RWPE1 (cell line): ENCODE measurements at regions not wholly inside any gene's neighbourhood (a gene's known extent, or its start where the extent isn't known, plus 50 kb on each side); places are given as distances from the start of the nearest gene placed in this dataset.

Experiments used
- CTCF ChIA-PET: fragments of 350-600 bp; sonication (Branson Sonifier 250); formaldehyde crosslinking; extraction: SDS; loops from one replicate; lab custom pipeline; 2021; lab: Yijun Ruan, JAX
- POLR2A ChIA-PET: fragments of 400-600 bp; formaldehyde crosslinking; extraction: SDS; loops from one replicate; lab custom pipeline; 2020; ENCODE audit warnings: antibody characterized with exemption; ENCODE audit not compliant: low non-redundant PET; lab: Yijun Ruan, JAX
- DNase-seq: peaks from one replicate; pipeline ENCODE4 v3.0.0; 2012; ENCODE audit warnings: low spot score
- H3K27ac ChIP-seq: fragments of 450-650 bp; 2 replicates; pipeline ENCODE4 v1.5.1; 2017
- TF ChIP-seq, protein P1 (sequence below): fragments of 450-650 bp; conservative IDR thresholded peaks from 2 replicates; pipeline ENCODE4 v1.5.1; 2017; ENCODE audit warnings: low read depth, mild to moderate bottlenecking

DNA sequence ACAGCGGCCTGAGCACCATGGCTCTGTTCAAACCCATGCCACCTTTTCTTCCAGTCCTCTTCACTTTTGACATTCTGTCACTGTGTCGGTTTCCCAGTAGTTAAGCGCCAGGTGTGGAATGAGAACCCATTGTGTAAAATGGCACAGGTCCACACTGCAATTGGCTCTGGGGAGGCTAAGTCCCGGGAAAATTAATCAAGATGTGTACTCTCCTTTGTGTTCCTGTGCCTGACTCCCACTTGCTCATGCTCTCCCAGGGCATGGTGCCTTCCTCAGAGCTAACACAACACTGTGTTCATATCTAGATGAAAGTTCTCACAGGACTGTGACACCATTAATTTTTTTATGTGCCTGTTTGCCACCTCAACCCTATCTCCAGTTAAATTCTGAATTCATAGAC lies 59.0 kb upstream of the BTG3 start:
- ChIA-PET POLR2A (no interaction called here), CTCF (no interaction called here)
- TF ChIP-seq, protein P1, sequence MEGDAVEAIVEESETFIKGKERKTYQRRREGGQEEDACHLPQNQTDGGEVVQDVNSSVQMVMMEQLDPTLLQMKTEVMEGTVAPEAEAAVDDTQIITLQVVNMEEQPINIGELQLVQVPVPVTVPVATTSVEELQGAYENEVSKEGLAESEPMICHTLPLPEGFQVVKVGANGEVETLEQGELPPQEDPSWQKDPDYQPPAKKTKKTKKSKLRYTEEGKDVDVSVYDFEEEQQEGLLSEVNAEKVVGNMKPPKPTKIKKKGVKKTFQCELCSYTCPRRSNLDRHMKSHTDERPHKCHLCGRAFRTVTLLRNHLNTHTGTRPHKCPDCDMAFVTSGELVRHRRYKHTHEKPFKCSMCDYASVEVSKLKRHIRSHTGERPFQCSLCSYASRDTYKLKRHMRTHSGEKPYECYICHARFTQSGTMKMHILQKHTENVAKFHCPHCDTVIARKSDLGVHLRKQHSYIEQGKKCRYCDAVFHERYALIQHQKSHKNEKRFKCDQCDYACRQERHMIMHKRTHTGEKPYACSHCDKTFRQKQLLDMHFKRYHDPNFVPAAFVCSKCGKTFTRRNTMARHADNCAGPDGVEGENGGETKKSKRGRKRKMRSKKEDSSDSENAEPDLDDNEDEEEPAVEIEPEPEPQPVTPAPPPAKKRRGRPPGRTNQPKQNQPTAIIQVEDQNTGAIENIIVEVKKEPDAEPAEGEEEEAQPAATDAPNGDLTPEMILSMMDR = no peak
- H3K27ac ChIP-seq = no peak overlapping the region
- DNase-seq = no peak

DNA sequence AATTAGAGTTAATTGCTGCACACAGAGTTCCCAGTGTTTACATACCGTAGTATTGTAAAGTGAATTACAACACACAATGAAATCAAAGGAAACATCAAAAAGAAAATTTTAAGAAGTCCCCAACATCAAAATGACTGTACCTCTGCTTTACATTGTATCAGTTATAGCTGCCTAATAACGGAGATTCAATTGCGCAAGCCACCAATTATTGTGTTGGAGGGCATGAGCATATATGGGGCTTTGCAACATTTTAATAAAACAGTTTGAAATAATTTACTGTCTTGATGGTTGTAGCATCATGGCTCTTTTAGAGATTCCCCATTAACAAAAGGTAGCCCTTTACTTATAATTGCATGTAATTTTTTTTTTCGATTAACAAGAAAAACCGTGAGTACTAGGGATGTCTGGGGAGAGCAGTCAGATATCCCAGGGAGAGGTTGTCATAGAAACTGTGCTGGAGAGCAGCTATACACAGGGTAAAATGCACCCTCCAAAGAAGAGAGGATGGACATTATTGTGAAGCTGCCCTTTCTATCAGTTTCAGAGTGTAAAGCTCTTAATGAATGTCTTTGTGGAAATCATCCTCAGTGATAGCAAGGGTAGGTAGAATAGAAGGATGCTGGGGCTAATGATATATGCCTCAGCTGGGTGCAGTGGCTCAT lies 55.9 kb upstream of the BTG3 start:
- H3K27ac ChIP-seq = no peak overlapping the region
- DNase-seq = no peak
- ChIA-PET POLR2A (no interaction called here), CTCF (no interaction called here)
- TF ChIP-seq, protein P1 = no peak

DNA sequence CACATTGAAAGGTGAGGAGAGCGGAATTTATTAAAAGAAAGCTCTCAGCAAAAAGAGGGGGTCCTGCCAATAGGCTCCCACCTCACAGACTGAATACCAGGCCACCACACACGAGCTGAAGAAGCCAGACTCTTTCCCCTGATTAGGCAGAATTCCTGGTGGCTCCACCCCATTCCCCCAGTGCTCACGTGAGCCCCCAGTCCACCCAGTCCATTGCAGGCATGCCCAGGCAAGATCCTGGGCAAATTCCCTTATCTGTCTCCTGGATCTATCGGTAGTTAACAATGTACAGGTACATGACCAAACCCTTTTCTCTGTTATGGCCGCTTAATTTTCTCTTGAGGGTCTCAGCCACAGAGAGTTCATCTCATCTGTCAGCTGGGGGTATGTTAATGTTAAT lies 54.6 kb upstream of the BTG3 start:
- POLR2A ChIA-PET = no interaction called here
- peak; percentile 52 for DNase-seq
- TF ChIP-seq, protein P1 = no peak
- H3K27ac ChIP-seq = no peak overlapping the region
- CTCF ChIA-PET = interaction anchor here (0.8 kb wide), 1 partner anchor 259 kb away, joined by 3 read pairs; no protein-coding TSS in a partner anchor
